ENCODE measurements at regions not wholly inside any gene's neighbourhood (a gene's known extent, or its start where the extent isn't known, plus 50 kb on each side); places are given as distances from the start of the nearest gene placed in this dataset.

DNA sequence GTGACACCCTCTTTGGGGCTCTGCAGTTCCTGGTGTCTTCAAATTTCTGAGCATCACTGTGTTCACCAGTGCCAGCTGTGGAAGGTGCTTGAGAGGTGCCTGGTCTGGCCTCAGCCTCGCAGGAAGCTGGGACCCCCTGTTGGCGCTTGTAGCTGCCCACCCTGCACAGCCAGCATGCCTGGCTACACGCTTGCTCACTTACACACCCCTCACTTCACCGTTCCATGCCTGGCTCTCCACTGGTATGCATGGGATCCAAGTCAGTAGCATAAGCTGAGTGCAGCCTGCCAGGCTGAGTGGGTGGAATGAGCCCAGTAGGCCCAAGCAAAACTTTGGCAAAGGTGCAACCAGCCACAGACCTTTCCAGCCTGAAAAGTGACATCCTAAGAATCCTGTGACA lies 801.4 kb upstream of the PTPRD start:
- no peak overlapping the region for H3K4me3 Mint-ChIP-seq (ENCODE audit: unreplicated experiment)
- DNase-seq (ENCODE audit: low spot score): no peak
- H3K27me3 Mint-ChIP-seq (ENCODE audit: low read depth): no peaks in the 10 kb centered on the region
- TF ChIP-seq, protein P1, sequence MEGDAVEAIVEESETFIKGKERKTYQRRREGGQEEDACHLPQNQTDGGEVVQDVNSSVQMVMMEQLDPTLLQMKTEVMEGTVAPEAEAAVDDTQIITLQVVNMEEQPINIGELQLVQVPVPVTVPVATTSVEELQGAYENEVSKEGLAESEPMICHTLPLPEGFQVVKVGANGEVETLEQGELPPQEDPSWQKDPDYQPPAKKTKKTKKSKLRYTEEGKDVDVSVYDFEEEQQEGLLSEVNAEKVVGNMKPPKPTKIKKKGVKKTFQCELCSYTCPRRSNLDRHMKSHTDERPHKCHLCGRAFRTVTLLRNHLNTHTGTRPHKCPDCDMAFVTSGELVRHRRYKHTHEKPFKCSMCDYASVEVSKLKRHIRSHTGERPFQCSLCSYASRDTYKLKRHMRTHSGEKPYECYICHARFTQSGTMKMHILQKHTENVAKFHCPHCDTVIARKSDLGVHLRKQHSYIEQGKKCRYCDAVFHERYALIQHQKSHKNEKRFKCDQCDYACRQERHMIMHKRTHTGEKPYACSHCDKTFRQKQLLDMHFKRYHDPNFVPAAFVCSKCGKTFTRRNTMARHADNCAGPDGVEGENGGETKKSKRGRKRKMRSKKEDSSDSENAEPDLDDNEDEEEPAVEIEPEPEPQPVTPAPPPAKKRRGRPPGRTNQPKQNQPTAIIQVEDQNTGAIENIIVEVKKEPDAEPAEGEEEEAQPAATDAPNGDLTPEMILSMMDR (IDR thresholded peaks at IDR 0.05): no peak
- no peaks in the 10 kb centered on the region for H3K36me3 Mint-ChIP-seq (ENCODE audit: low read depth)
- no peak overlapping the region for H3K27ac Mint-ChIP-seq (ENCODE audit: unreplicated experiment)
- no peaks in the 10 kb centered on the region for H3K4me1 Mint-ChIP-seq (ENCODE audit: low read depth)
- no peaks in the 10 kb centered on the region for H3K9me3 Mint-ChIP-seq (ENCODE audit: low read depth)

DNA sequence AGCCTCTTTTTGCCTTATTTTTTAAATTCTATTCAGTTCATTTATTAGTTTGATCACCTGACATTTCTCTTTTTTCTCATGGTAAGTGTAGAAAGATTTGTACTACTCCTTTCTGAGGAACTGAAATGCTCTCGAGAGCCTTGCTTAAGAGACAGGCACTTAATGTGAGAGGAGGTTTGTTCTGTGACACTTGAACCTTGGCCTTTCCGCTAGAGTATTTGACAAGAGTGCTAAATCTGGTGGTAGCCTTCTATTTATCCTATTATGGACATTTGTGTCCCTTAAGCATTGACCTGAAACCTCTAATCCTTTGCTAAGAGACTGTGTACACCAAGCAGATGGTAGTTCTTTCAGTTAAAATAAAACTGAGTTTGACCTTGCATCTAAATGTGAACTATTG lies 805.0 kb upstream of the PTPRD start:
- Mint-ChIP-seq H3K9me3 (ENCODE audit: low read depth) (no peaks in the 10 kb centered on the region), H3K4me3 (ENCODE audit: unreplicated experiment) (no peak overlapping the region), H3K27me3 (ENCODE audit: low read depth) (no peaks in the 10 kb centered on the region), H3K36me3 (ENCODE audit: low read depth) (no peaks in the 10 kb centered on the region), H3K4me1 (ENCODE audit: low read depth) (no peaks in the 10 kb centered on the region), H3K27ac (ENCODE audit: unreplicated experiment) (no peak overlapping the region)
- TF ChIP-seq, protein P1 (IDR thresholded peaks at IDR 0.05): no peak
- DNase-seq (ENCODE audit: low spot score): no peak

DNA sequence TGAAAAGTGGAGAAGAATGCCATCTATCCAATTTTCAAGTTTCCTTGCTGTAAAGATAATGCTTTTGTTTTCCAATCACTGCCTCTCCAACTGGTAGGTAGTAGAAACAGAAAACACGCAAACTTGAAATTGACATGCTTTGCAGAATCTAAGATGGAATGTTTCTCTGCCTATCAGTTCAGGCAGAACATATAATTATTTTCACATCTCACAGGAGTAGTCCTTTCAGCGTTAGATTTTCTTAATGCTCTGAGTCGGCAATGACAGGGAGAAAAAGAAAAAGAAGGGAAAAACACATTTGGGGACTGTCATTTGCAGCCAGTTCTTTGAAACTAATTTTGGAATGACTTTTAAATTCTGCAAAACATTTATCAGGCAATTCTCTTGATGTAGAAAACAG lies 818.7 kb upstream of the PTPRD start:
- H3K4me3 Mint-ChIP-seq (ENCODE audit: unreplicated experiment): no peak overlapping the region
- H3K27ac Mint-ChIP-seq (ENCODE audit: unreplicated experiment): no peak overlapping the region
- peaks cover 2% of the 10 kb centered on the region for H3K27me3 Mint-ChIP-seq (ENCODE audit: low read depth)
- no peaks in the 10 kb centered on the region for H3K9me3 Mint-ChIP-seq (ENCODE audit: low read depth)
- TF ChIP-seq, protein P1 (IDR thresholded peaks at IDR 0.05): no peak
- H3K36me3 Mint-ChIP-seq (ENCODE audit: low read depth): no peaks in the 10 kb centered on the region
- DNase-seq (ENCODE audit: low spot score): no peak
- H3K4me1 Mint-ChIP-seq (ENCODE audit: low read depth): no peaks in the 10 kb centered on the region

GRCh38 chr9:11432361-11432760 lies 819.6 kb upstream of the PTPRD start:
- no peak overlapping the region for H3K4me3 Mint-ChIP-seq (ENCODE audit: unreplicated experiment)
- no peaks in the 10 kb centered on the region for H3K4me1 Mint-ChIP-seq (ENCODE audit: low read depth)
- TF ChIP-seq, protein P1 (IDR thresholded peaks at IDR 0.05): no peak
- peaks cover 2% of the 10 kb centered on the region for H3K27me3 Mint-ChIP-seq (ENCODE audit: low read depth)
- no peak overlapping the region for H3K27ac Mint-ChIP-seq (ENCODE audit: unreplicated experiment)
- no peaks in the 10 kb centered on the region for H3K36me3 Mint-ChIP-seq (ENCODE audit: low read depth)
- H3K9me3 Mint-ChIP-seq (ENCODE audit: low read depth): no peaks in the 10 kb centered on the region
- no peak for DNase-seq (ENCODE audit: low spot score)

- H3K4me1 Mint-ChIP-seq (ENCODE audit: low read depth): no peaks in the 10 kb centered on the region
- H3K27ac Mint-ChIP-seq (ENCODE audit: unreplicated experiment): no peak overlapping the region
- H3K27me3 Mint-ChIP-seq (ENCODE audit: low read depth): no peaks in the 10 kb centered on the region
- H3K36me3 Mint-ChIP-seq (ENCODE audit: low read depth): no peaks in the 10 kb centered on the region
- no peak overlapping the region for H3K4me3 Mint-ChIP-seq (ENCODE audit: unreplicated experiment)
- DNase-seq (ENCODE audit: low spot score): no peak
- H3K9me3 Mint-ChIP-seq (ENCODE audit: low read depth): peaks cover 2% of the 10 kb centered on the region
- TF ChIP-seq, protein P1 (IDR thresholded peaks at IDR 0.05): no peak
Observed at GRCh38 chr9:11443631-11444030, 830.8 kb upstream of the PTPRD start.

Data from chondrocyte (in vitro differentiated cells).